ENCODE measurements at regions not wholly inside any gene's neighbourhood (a gene's known extent, or its start where the extent isn't known, plus 50 kb on each side); places are given as distances from the start of the nearest gene placed in this dataset.

DNA sequence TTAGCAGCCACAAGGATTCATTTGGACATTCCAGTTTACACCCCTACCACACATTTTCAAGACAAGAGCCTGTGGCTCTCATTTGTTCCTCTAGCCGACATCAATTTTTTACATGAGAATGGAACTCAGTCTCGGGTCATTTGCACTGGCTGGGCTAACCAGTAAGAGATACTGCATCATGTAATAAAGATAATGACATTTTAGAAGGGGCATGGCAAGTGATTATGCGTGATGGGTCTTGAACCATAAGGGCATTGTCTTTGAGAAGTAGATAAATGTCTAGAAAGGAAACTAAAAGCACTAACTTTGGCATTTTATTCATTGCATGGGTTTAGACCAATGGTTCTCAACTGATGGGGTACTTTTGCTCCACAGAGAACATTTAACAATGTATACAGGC is 146.0 kb upstream of the GRM7 start:
- DNase-seq (ENCODE audit: low read depth), result no peak
- TF ChIP-seq, protein P1, sequence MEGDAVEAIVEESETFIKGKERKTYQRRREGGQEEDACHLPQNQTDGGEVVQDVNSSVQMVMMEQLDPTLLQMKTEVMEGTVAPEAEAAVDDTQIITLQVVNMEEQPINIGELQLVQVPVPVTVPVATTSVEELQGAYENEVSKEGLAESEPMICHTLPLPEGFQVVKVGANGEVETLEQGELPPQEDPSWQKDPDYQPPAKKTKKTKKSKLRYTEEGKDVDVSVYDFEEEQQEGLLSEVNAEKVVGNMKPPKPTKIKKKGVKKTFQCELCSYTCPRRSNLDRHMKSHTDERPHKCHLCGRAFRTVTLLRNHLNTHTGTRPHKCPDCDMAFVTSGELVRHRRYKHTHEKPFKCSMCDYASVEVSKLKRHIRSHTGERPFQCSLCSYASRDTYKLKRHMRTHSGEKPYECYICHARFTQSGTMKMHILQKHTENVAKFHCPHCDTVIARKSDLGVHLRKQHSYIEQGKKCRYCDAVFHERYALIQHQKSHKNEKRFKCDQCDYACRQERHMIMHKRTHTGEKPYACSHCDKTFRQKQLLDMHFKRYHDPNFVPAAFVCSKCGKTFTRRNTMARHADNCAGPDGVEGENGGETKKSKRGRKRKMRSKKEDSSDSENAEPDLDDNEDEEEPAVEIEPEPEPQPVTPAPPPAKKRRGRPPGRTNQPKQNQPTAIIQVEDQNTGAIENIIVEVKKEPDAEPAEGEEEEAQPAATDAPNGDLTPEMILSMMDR (IDR thresholded peaks at IDR 0.05; ENCODE audit: insufficient read depth, low read depth, low read length, missing control alignments), result no peak
- H3K4me3 ChIP-seq (ENCODE audit: low read depth, low read length), result no peak overlapping the region

DNA sequence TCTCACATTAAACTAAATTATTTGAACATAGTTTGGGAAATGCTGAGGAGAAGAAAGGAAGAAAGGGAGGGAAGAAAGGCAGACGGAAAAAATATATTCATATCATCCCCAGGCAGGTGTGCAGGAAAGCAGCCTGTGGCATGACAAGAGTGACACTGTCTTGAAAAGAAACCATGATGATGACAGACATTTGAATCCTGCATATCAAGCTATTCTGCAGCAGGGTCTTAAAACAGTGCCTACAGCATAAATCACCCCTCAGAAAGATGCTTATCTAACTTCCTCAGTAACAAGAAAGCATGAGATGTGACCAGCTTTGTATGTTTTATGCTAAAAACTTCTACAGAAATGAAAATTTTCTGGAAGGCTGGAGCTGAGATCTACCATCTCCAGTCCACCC is 144.5 kb upstream of the GRM7 start:
- TF ChIP-seq, protein P1 (IDR thresholded peaks at IDR 0.05; ENCODE audit: insufficient read depth, low read depth, low read length, missing control alignments), result no peak
- no peak overlapping the region for H3K4me3 ChIP-seq (ENCODE audit: low read depth, low read length)
- DNase-seq (ENCODE audit: low read depth), result no peak

DNA sequence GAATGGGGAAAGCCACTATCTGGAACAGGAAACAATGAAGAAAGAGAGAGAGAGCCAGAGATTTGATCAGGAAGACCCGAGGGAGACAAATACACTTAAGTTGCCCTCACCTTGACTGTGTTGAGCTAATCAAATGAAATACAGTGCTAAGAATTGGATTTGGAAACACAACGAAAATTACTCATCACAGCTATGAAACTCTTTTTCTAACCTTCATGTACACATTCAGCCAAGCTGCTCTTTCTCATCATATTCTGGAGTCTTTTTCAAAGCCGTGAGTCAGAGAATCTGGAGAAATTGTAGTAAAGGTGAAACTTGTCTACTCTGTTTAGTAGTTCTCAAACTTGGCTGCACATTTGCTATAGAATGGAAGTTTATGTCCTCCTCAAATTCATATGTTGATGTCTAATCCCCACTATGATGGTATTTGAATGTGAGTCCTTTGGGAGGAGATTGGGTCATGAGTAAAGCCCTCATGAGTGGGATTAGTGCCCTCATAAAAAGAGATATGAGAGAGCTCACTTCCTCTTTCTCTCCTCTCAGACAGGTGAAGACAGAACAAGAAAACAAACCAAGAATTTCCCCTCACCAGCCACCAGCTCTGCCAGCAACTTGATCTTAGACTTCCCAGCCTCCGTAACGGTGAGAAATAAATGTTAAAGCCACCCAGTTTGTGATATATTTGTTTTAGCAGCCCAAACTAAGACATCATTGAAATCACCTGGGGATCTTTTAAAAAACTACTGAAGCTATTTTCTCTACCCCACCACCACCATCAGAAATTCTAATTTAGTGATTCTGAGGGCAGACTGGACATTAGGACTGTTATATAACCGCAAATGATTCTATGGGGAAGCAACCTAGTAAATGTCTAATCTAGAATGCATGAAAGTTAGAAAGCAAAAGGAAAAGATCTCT is 143.6 kb upstream of the GRM7 start:
- TF ChIP-seq, protein P1 (IDR thresholded peaks at IDR 0.05; ENCODE audit: insufficient read depth, low read depth, low read length, missing control alignments), result no peak
- peak; percentile 89 for DNase-seq (ENCODE audit: low read depth)

DNA sequence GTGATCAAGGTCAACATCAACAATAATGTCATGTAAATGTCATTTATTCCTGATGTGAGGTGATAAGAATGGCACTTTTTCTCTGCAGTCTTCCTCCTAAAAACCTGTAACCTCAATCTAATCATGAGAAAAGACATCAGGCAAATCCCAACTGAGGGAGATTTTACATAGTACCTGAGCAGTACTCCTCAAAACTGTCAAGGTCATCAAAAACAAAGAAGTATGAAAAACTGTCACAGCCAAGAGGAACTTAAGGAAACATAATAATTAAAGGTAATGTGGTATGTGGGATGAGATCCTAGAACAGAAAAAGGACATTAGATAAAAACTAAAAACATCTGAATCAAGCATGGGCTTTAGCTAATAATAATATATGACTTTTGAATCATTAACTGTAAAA is 140.9 kb upstream of the GRM7 start:
- TF ChIP-seq, protein P1 (IDR thresholded peaks at IDR 0.05; ENCODE audit: insufficient read depth, low read depth, low read length, missing control alignments), result no peak
- no peak for DNase-seq (ENCODE audit: low read depth)
- H3K4me3 ChIP-seq (ENCODE audit: low read depth, low read length), result no peak overlapping the region

More for the DNA sequence above, 143.6 kb upstream of the GRM7 start:
- peak overlapping the region; percentile 47 for H3K4me3 ChIP-seq (ENCODE audit: low read depth, low read length)

DNA sequence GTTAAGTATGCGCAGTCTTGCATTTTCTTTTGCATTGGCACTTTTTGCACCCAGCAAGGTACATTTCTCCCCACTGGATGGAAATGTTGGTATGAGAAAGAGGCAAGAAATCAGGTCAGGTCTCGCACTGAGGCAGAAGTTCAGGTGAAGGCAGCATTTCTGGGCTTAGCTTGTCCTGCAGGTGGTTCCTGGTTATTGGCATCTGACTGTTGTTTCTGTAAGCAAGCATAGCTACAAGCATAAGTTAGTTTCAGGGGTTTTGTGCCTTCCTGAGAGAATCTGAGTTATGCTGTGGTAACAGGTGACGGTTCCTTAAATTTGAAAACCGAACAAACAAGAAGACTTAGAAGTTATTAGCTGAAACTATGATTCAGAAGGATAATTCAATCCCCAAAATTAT is 139.4 kb upstream of the GRM7 start:
- TF ChIP-seq, protein P1 (IDR thresholded peaks at IDR 0.05; ENCODE audit: insufficient read depth, low read depth, low read length, missing control alignments), result no peak
- DNase-seq (ENCODE audit: low read depth), result peak; percentile 56
- H3K4me3 ChIP-seq (ENCODE audit: low read depth, low read length), result no peak overlapping the region

DNA sequence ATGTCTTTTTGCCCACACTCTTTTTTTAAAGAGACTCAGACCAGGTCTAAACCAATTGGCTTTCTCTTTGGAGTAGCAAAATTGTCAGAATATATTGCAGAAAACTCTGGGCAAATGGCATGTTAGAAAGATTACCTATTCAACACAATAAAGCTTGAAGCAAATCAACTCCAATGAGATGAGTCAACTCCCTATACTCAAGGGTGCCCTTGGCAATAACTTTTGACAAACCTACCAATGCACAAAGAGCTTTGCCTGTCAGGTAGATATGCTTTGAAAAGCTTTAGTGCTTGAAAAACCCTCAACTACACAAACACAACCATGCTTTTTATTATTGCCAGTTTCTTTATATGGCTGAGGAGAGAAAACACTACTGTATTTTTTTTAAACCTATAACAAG is 137.7 kb upstream of the GRM7 start:
- no peak overlapping the region for H3K4me3 ChIP-seq (ENCODE audit: low read depth, low read length)
- no peak for DNase-seq (ENCODE audit: low read depth)
- TF ChIP-seq, protein P1 (IDR thresholded peaks at IDR 0.05; ENCODE audit: insufficient read depth, low read depth, low read length, missing control alignments), result no peak
